ENCODE measurements at regions not wholly inside any gene's neighbourhood (a gene's known extent, or its start where the extent isn't known, plus 50 kb on each side); places are given as distances from the start of the nearest gene placed in this dataset.
"Not testable (repeated sequence)": the region's sequence is repeated elsewhere in the genome, so short reads cannot be mapped to it uniquely, and the experiment has no call there.

- Histone ChIP-seq H3K27me3 (no peaks in the 10 kb centered on the region), H3K4me1 (ENCODE audit: insufficient read depth) (peaks cover 1% of the 10 kb centered on the region), H3K4me3 (no peak overlapping the region), H3K36me3 (no peaks in the 10 kb centered on the region), H3K9me3 (no peaks in the 10 kb centered on the region), H3K27ac (no peak overlapping the region)
- TF ChIP-seq EP300 (IDR thresholded peaks at IDR 0.05): no peak
- TF ChIP-seq CTCF (IDR thresholded peaks at IDR 0.05): no peak
- TF ChIP-seq POLR2A (IDR thresholded peaks at IDR 0.05): no peak
- 63 to 71% (median 68%) methylated on average over 5 of the region's 5 CpGs for WGBS, 3 donors
- no peak for DNase-seq
- intact Hi-C loops (cut with DNase I): no loop called here
Observed at GRCh38 chr14:84482256-84483071, 1047.5 kb upstream of the FLRT2 start.

- H3K27me3 ChIP-seq: no peaks in the 10 kb centered on the region
- TF ChIP-seq CTCF (IDR thresholded peaks at IDR 0.05) (no peak), EP300 (IDR thresholded peaks at IDR 0.05) (no peak), POLR2A (IDR thresholded peaks at IDR 0.05) (no peak)
- DNase-seq: no peak
- peaks cover 1% of the 10 kb centered on the region for H3K4me1 ChIP-seq (ENCODE audit: insufficient read depth)
- H3K27ac ChIP-seq: no peak overlapping the region
- intact Hi-C loops (cut with DNase I): no loop called here
- H3K4me3 ChIP-seq: no peak overlapping the region
- no peaks in the 10 kb centered on the region for H3K36me3 ChIP-seq
- H3K9me3 ChIP-seq: no peaks in the 10 kb centered on the region
- WGBS, 3 donors: 22 to 34% (median 28%) methylated on average over 6 of the region's 6 CpGs
Observed at GRCh38 chr14:84483072-84483420, 1046.9 kb upstream of the FLRT2 start.

- H3K36me3 ChIP-seq; intact Hi-C loops (cut with DNase I); H3K4me1 ChIP-seq (ENCODE audit: insufficient read depth); DNase-seq; H3K4me3 ChIP-seq; H3K27me3 ChIP-seq; H3K9me3 ChIP-seq; H3K27ac ChIP-seq: not testable (repeated sequence)
- WGBS, 3 donors: 87 to 95% (median 95%) methylated on average over 4 of the region's 4 CpGs
Observed at GRCh38 chr14:84484243-84484642, 1045.7 kb upstream of the FLRT2 start.

GRCh38 chr14:84485036-84485435 lies 1044.9 kb upstream of the FLRT2 start:
- H3K27me3 ChIP-seq: no peaks in the 10 kb centered on the region
- H3K27ac ChIP-seq: no peak overlapping the region
- H3K36me3 ChIP-seq: no peaks in the 10 kb centered on the region
- peaks cover 1% of the 10 kb centered on the region for H3K4me1 ChIP-seq (ENCODE audit: insufficient read depth)
- H3K4me3 ChIP-seq: no peak overlapping the region
- no peak for DNase-seq
- TF ChIP-seq EP300 (IDR thresholded peaks at IDR 0.05): no peak
- TF ChIP-seq CTCF (IDR thresholded peaks at IDR 0.05): no peak
- TF ChIP-seq POLR2A (IDR thresholded peaks at IDR 0.05): no peak
- intact Hi-C loops (cut with DNase I): no loop called here
- no peaks in the 10 kb centered on the region for H3K9me3 ChIP-seq

- Histone ChIP-seq H3K4me1 (ENCODE audit: insufficient read depth) (no peaks in the 10 kb centered on the region), H3K4me3 (no peak overlapping the region), H3K27ac (no peak overlapping the region), H3K36me3 (no peaks in the 10 kb centered on the region), H3K27me3 (no peaks in the 10 kb centered on the region), H3K9me3 (no peaks in the 10 kb centered on the region)
- DNase-seq: no peak
- intact Hi-C loops (cut with DNase I): no loop called here
- TF ChIP-seq POLR2A (IDR thresholded peaks at IDR 0.05) (no peak), EP300 (IDR thresholded peaks at IDR 0.05) (no peak), CTCF (IDR thresholded peaks at IDR 0.05) (no peak)
- 62 to 92% (median 91%) methylated on average over 2 of the region's 2 CpGs for WGBS, 3 donors
Observed at GRCh38 chr14:84490081-84490480, 1039.9 kb upstream of the FLRT2 start.

Data from ovary (tissue), 7 donors.